Astrocyte (in vitro differentiated cells and primary cell): ENCODE measurements at regions not wholly inside any gene's neighbourhood (a gene's known extent, or its start where the extent isn't known, plus 50 kb on each side); places are given as distances from the start of the nearest gene placed in this dataset.

Source experiments
- DNase-seq: peaks from one replicate; pipeline ENCODE4 v3.0.0-alpha.2; 2010; ENCODE audit warnings: low read depth
- FAIRE-seq: peaks from 2 replicates; lab custom pipeline; 2011; peaks lifted over from hg19 to GRCh38; lab: Jason Lieb, UNC
- H2AFZ ChIP-seq: 2 replicates; pipeline ENCODE4 v1.6.0; 2012; ENCODE audit warnings: low read depth, low read length, inconsistent platforms
- H3K27ac ChIP-seq: 2 replicates; pipeline ENCODE4 v1.5.1; 2011; ENCODE audit warnings: low read depth, low read length, inconsistent platforms
- H3K27me3 ChIP-seq: 2 replicates; pipeline ENCODE4 v1.6.0; 2011; ENCODE audit warnings: low read length, inconsistent platforms; ENCODE audit not compliant: insufficient read depth
- H3K36me3 ChIP-seq: 2 replicates; pipeline ENCODE4 v1.5.1; 2011; ENCODE audit warnings: low read length, inconsistent platforms; ENCODE audit not compliant: insufficient read depth
- H3K4me1 ChIP-seq: 2 replicates; pipeline ENCODE4 v1.5.1; 2011; ENCODE audit warnings: low read length, inconsistent platforms; ENCODE audit not compliant: insufficient read depth
- H3K4me2 ChIP-seq: 2 replicates; pipeline ENCODE4 v1.6.0; 2012; ENCODE audit warnings: low read length, inconsistent platforms
- H3K4me3 ChIP-seq: 2 replicates; pipeline ENCODE4 v1.5.1; 2011; ENCODE audit warnings: low read depth, mild to moderate bottlenecking, low read length, inconsistent platforms; ENCODE audit not compliant: insufficient read depth
- H3K79me2 ChIP-seq: 2 replicates; pipeline ENCODE4 v1.6.0; 2012; ENCODE audit warnings: mild to moderate bottlenecking, low read length, inconsistent platforms; ENCODE audit not compliant: insufficient read depth
- H3K9ac ChIP-seq: 2 replicates; pipeline ENCODE4 v1.6.0; 2012; ENCODE audit warnings: mild to moderate bottlenecking, low read length, inconsistent platforms
- H3K9me3 ChIP-seq: 2 replicates; pipeline ENCODE4 v1.5.1; 2012; ENCODE audit warnings: low read depth, mild to moderate bottlenecking, low read length, inconsistent platforms; ENCODE audit not compliant: insufficient read depth
- H4K20me1 ChIP-seq: 2 replicates; pipeline ENCODE4 v1.6.0; 2012; ENCODE audit warnings: low read length, inconsistent platforms; ENCODE audit not compliant: insufficient read depth
- H3K27ac Mint-ChIP-seq: one replicate; pipeline ENCODE4 v1.8.0; 2021; ENCODE audit warnings: mild to moderate bottlenecking, mixed read lengths; ENCODE audit not compliant: unreplicated experiment
- H3K27me3 Mint-ChIP-seq: one replicate; pipeline ENCODE4 v1.8.0; 2021; ENCODE audit warnings: low read depth, mixed read lengths; ENCODE audit not compliant: unreplicated experiment
- H3K36me3 Mint-ChIP-seq: one replicate; pipeline ENCODE4 v1.8.0; 2021; ENCODE audit warnings: low read depth, mixed read lengths; ENCODE audit not compliant: unreplicated experiment
- H3K4me1 Mint-ChIP-seq: one replicate; pipeline ENCODE4 v1.8.0; 2021; ENCODE audit warnings: low read depth, mixed read lengths; ENCODE audit not compliant: unreplicated experiment
- H3K4me3 Mint-ChIP-seq: one replicate; pipeline ENCODE4 v1.8.0; 2021; ENCODE audit warnings: mild to moderate bottlenecking, moderate library complexity, mixed read lengths; ENCODE audit not compliant: unreplicated experiment
- H3K9me3 Mint-ChIP-seq: one replicate; pipeline ENCODE4 v1.8.0; 2021; ENCODE audit warnings: mild to moderate bottlenecking, mixed read lengths; ENCODE audit not compliant: unreplicated experiment
- CTCF ChIP-seq: IDR thresholded peaks from 2 replicates; pipeline ENCODE4 v1.5.1; 2011; ENCODE audit warnings: low read depth, mild to moderate bottlenecking, inconsistent platforms, low read length, moderate library complexity; ENCODE audit not compliant: insufficient read depth
- EZH2 ChIP-seq: IDR thresholded peaks from 2 replicates; pipeline ENCODE4 v1.6.1; 2012; ENCODE audit warnings: mild to moderate bottlenecking, low read length, inconsistent platforms; ENCODE audit not compliant: insufficient read depth

- Mint-ChIP-seq H3K4me3 (no peak overlapping the region), H3K27ac (no peak overlapping the region), H3K4me1 (peaks cover 7% of the 10 kb centered on the region), H3K36me3 (no peaks in the 10 kb centered on the region), H3K27me3 (peaks cover 71% of the 10 kb centered on the region), H3K9me3 (no peaks in the 10 kb centered on the region)
- no peak for TF ChIP-seq EZH2
- H3K9me3 ChIP-seq: no peaks in the 10 kb centered on the region
- H3K4me3 ChIP-seq: no peak overlapping the region
- DNase-seq (no peak), FAIRE-seq (no peak)
- no peaks in the 10 kb centered on the region for H3K79me2 ChIP-seq
- H3K36me3 ChIP-seq: no peaks in the 10 kb centered on the region
- peaks cover 16% of the 10 kb centered on the region for H3K27me3 ChIP-seq
- peaks cover 9% of the 10 kb centered on the region for H3K4me1 ChIP-seq
- H3K27ac ChIP-seq: no peak overlapping the region
- H3K4me2 ChIP-seq: no peak overlapping the region
- H2AFZ ChIP-seq: no peak overlapping the region
- H3K9ac ChIP-seq: no peak overlapping the region
- H4K20me1 ChIP-seq: no peaks in the 10 kb centered on the region
Measured at GRCh38 chr3:193771011-193771652, 178.1 kb downstream of the OPA1 start.

- Histone ChIP-seq H3K27me3 (peaks cover 22% of the 10 kb centered on the region), H3K9ac (no peak overlapping the region), H2AFZ (no peak overlapping the region), H3K9me3 (no peaks in the 10 kb centered on the region), H3K79me2 (no peaks in the 10 kb centered on the region), H3K4me1 (peaks cover 9% of the 10 kb centered on the region), H3K4me3 (no peak overlapping the region), H3K4me2 (no peak overlapping the region), H3K36me3 (no peaks in the 10 kb centered on the region), H3K27ac (no peak overlapping the region), H4K20me1 (no peaks in the 10 kb centered on the region)
- Mint-ChIP-seq H3K4me1 (peaks cover 7% of the 10 kb centered on the region), H3K27ac (no peak overlapping the region), H3K36me3 (no peaks in the 10 kb centered on the region), H3K4me3 (no peak overlapping the region), H3K9me3 (no peaks in the 10 kb centered on the region), H3K27me3 (peaks cover 71% of the 10 kb centered on the region)
- no peak for DNase-seq
- no peak for TF ChIP-seq CTCF
- TF ChIP-seq EZH2: no peak
- no peak for FAIRE-seq
Measured at GRCh38 chr3:193771653-193772421, 178.8 kb downstream of the OPA1 start.

- no peaks in the 10 kb centered on the region for H4K20me1 ChIP-seq
- no peak overlapping the region for H2AFZ ChIP-seq
- H3K36me3 ChIP-seq: no peaks in the 10 kb centered on the region
- Mint-ChIP-seq H3K4me3 (no peak overlapping the region), H3K27ac (no peak overlapping the region), H3K36me3 (no peaks in the 10 kb centered on the region), H3K27me3 (peaks cover 71% of the 10 kb centered on the region), H3K9me3 (no peaks in the 10 kb centered on the region), H3K4me1 (peaks cover 7% of the 10 kb centered on the region)
- H3K79me2 ChIP-seq: no peaks in the 10 kb centered on the region
- TF ChIP-seq CTCF: no peak
- TF ChIP-seq EZH2: no peak
- H3K4me1 ChIP-seq: peaks cover 9% of the 10 kb centered on the region
- FAIRE-seq (no peak), DNase-seq (no peak)
- no peaks in the 10 kb centered on the region for H3K9me3 ChIP-seq
- H3K4me2 ChIP-seq: no peak overlapping the region
- no peak overlapping the region for H3K9ac ChIP-seq
- H3K27ac ChIP-seq: no peak overlapping the region
- H3K27me3 ChIP-seq: peaks cover 26% of the 10 kb centered on the region
- H3K4me3 ChIP-seq: no peak overlapping the region
Measured at GRCh38 chr3:193772422-193772763, 179.4 kb downstream of the OPA1 start.
